GM19467 (cell line): ENCODE measurements at regions not wholly inside any gene's neighbourhood (a gene's known extent, or its start where the extent isn't known, plus 50 kb on each side); places are given as distances from the start of the nearest gene placed in this dataset.
A peak's percentile ranks its signal among the peaks of the same experiment; 100 is the strongest.
"Not testable (repeated sequence)": the region's sequence is repeated elsewhere in the genome, so short reads cannot be mapped to it uniquely, and the experiment has no call there.

Experiments used
- ATAC-seq: cut with Tn5 transposase; IDR thresholded peaks from one replicate; pipeline ENCODE4 v1.9.1; 2021; ENCODE audit warnings: mild to moderate bottlenecking, moderate library complexity; ENCODE audit not compliant: unreplicated experiment

- no peak for ATAC-seq
These were observed 2027.7 kb downstream of the MRPL39 start for GRCh38 chr21:23579573-23579972.

- no peak for ATAC-seq
These were observed 2029.3 kb downstream of the MRPL39 start for GRCh38 chr21:23578027-23578426.

- no peak for ATAC-seq
These were observed 2032.3 kb downstream of the MRPL39 start for GRCh38 chr21:23574932-23575331.

DNA sequence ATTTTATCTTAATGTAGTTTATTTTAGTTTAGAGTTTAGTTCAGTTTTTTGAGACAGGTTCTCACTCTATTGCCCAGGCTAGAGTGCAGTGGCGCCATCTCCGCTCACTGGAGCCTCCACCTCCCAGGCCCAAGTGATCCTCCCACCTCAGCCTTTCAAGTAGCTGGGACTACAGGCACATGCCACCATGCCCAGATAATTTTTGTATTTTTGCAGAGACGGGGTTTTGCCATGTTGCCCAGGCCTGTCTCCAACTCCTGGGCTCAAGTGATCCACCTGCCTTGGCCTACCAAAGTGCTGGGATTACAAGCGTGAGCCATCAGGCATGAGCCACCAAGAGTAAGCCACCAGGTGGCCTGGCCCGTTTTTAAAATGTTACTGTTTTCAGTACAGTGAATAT, 2058.4 kb downstream of the MRPL39 start:
- ATAC-seq, result not testable (repeated sequence)

- ATAC-seq, result no peak
These were observed 2063.9 kb downstream of the MRPL39 start for GRCh38 chr21:23543333-23543732.

DNA sequence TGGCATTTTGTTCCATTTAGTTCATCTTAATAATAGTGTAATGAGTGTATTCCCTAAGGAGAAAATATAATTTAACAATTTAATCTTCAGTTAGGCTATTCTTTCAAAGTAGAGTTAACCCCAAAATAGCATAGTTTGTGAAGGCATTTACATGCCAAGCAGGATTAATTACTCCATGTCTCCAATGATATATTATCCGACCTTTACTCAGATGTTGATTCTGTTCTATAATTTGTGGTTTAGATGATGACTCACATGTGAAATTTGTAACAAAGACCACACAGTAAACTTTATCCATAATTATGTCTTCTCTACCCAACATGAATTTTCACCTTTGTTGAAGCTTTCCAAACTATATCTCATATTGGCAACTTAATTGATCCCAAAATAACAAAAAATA, 2065.2 kb downstream of the MRPL39 start:
- no peak for ATAC-seq

DNA sequence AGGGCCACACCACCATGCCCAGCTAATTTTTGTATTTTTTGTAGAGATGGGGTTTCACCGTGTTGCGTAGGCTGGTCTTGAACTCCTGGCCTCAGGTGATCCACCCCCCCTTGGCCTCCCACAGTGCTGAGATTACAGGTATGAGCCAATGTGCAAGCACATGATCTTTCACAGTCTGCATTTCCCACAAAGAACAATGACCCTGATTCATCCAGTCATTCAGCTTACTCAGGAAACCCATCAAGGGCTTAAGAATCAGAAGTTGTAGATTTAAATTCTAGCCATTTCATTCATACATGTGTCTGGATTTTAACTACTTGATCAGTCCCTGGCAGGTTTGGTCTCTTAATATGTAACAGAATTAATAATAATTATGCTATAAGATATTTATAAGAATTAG, 2065.7 kb downstream of the MRPL39 start:
- no peak for ATAC-seq

GRCh38 chr21:23534850-23535249, 2072.4 kb downstream of the MRPL39 start:
- no peak for ATAC-seq

GRCh38 chr21:23531444-23531843, 2075.8 kb downstream of the MRPL39 start:
- no peak for ATAC-seq

DNA sequence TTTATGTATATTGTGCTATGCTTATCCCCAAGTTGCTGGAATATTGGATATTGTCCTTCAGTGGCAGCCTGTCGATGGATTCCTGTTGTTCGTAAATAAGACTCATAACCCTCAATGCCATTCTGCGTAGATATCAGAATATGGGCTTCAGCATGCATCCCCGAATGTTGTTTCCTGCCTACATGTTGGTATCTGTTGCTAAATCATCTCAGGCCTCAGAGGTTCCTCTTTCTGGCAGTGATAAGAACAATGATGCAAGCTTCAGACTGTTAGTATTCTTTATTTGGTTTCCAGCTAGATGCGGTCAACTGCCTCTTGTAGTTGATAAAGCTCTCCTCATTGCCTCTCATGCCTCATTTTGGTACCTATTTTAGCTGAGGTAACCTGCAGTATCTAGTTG, 2082.6 kb downstream of the MRPL39 start:
- ATAC-seq, result no peak

DNA sequence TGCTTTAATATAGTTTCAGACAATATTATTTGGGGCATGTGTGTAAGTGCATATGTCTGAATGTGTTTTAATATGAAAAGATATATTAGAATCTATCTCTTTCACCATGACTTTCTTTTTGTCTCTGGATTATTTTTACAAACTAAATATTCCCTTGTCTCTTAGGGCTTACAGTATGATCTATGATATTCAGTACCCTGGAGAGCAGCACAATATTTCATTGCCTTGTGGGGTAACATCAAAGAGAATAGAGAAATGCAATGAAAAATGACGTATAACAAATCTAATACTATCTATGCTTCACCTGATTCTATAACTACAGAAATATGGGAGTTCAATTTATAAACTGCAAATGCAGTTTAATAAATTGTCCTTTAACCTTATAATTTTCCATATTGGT, 2084.5 kb downstream of the MRPL39 start:
- no peak for ATAC-seq

GRCh38 chr21:23507501-23507900, 2099.8 kb downstream of the MRPL39 start:
- no peak for ATAC-seq

GRCh38 chr21:23496729-23497128, 2110.6 kb downstream of the MRPL39 start:
- peak; percentile 53 for ATAC-seq

- ATAC-seq, result no peak
These were observed 2119.0 kb downstream of the MRPL39 start for GRCh38 chr21:23488245-23488644.

- no peak for ATAC-seq
These were observed 2126.6 kb downstream of the MRPL39 start for GRCh38 chr21:23480591-23481270.

DNA sequence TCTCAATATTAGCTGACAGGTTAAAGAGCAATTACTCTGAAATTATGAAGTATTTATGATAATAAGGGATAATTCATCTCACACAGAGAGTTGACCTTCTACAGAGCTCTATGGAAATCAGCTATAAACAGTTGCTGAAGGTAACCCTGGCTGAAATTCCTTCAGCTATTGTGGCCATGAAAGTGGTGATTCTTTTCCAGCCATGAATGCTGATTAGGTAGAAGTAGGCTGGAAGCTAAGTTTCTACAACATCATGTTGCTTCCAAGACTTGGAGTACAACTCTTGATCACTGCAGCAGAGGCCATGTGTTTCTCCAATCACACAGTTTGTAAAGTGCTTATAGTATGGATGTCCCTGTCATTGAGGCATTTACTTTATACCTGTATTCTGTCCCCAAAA, 2128.9 kb downstream of the MRPL39 start:
- ATAC-seq, result no peak

- ATAC-seq, result no peak
These were observed 2131.7 kb downstream of the MRPL39 start for GRCh38 chr21:23475281-23476219.

DNA sequence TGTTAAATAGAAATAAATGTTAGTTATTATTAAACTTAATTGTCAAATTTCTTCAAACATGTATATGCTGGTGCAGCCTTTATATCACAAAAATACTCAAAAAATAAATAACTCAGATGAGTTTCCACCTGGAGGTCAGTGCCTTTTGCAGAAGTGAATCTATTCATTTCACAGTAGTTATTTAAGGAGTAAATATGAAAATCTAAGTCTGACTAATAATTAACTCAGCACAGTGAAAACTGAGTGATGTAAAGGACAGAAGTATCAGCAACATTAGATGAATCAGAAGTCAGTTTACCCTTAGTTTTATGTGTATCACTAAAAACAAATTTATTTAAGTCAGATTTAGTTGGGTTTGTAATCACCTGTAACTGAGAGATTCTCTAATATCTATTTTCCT, 2135.4 kb downstream of the MRPL39 start:
- ATAC-seq, result peak; percentile 87

DNA sequence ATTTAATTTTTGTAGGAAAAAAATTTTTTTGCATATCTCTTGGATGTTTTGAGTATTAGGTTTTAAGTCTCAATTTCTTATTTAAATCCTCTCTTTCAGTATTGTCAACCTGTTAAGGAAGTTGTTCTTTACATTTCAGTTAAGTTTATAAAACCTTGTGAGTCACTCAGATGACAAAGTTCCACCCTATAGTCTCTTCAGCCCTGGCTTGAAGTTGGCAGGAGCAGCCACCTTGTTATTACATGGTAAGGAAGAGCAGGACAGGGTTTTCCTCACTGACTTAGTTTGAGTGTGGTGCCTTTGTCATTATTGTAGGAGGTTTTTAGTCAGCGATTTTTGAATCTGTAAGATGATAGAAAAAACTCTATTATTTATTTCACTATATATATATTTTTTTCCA, 2143.9 kb downstream of the MRPL39 start:
- no peak for ATAC-seq

- ATAC-seq, result peak; percentile 70
These were observed 2151.6 kb downstream of the MRPL39 start for GRCh38 chr21:23455676-23456075.

DNA sequence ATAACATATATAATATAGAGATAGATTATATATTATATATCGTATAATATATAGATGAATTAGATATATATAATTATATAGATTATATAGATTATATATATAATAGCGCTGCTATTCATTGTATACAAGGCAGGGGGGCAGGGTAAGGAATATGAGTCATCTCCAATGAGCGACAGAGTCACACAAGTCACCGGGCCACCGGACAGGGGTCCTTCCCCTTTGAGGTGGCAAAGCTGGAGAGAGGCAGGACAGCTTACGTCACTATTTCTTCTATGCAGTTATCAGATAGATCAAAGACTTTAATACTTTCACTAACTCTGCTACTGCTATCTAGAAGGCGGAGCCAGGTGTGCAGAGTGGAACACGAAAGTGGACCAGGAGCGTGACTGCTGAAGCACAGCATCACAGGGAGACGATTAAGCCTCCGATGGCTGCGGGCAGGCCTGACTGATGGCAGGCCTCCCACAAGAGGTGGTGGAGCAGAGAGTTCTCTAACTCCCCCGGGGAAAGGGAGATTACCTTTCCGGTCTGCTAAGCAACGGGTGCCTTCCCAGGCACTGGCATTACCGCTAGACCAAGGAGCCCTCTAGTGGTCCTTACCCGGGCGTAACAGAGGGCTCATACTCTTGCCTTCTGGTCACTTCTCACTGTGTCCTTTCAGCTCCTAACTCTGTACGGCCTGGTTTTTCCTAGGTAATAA, 2154.7 kb downstream of the MRPL39 start:
- peak; percentile 67 for ATAC-seq

- no peak for ATAC-seq
These were observed 2162.0 kb downstream of the MRPL39 start for GRCh38 chr21:23445307-23445706.
